ENCODE measurements at regions not wholly inside any gene's neighbourhood (a gene's known extent, or its start where the extent isn't known, plus 50 kb on each side); places are given as distances from the start of the nearest gene placed in this dataset.

DNA sequence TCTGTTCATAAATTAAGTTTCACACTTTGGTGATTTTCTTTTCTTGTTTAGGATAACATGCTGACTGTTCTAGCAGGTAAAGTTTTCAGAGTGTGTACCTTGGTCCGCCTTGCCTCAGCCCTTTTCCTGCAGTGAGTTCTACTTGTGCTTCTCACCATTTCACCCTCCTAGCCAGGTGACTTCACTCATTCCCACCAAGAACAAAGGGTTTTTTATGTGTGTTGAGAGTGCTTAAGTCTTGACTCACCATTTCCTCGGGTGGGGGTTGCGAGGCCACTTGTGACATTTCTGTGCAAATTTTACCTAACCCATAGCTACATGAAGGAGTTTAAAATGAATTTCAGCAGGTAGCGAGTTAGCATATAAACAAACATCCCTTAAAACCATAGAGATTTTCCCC is 81.4 kb downstream of the C3orf38 start:
- Mint-ChIP-seq H3K27ac (ENCODE audit: unreplicated experiment) (no peak overlapping the region), H3K4me3 (ENCODE audit: unreplicated experiment) (no peak overlapping the region), H3K27me3 (ENCODE audit: insufficient read depth, unreplicated experiment) (no peaks in the 10 kb centered on the region), H3K36me3 (ENCODE audit: insufficient read depth, unreplicated experiment) (no peaks in the 10 kb centered on the region), H3K9me3 (ENCODE audit: unreplicated experiment) (no peaks in the 10 kb centered on the region), H3K4me1 (ENCODE audit: low read depth, unreplicated experiment) (no peaks in the 10 kb centered on the region)
- ChIA-PET POLR2A (no interaction called here), CTCF (no interaction called here)
- intact Hi-C loops (cut with micrococcal nuclease; ENCODE audit: unreplicated experiment): no loop called here
- H3K27me3 ChIP-seq (replicated peaks; ENCODE audit: control insufficient read depth, insufficient read depth, low read length): no peaks in the 10 kb centered on the region
- no peaks in the 10 kb centered on the region for H3K9me3 ChIP-seq
- no TSS peak for BruUV-seq (replicated peaks)
- no peaks in the 10 kb centered on the region for H3K36me3 ChIP-seq (ENCODE audit: control insufficient read depth, insufficient read depth, low read length)
- no peak for DNase-seq
- no peaks in the 10 kb centered on the region for H3K4me1 ChIP-seq
- TF ChIP-seq, protein P1, sequence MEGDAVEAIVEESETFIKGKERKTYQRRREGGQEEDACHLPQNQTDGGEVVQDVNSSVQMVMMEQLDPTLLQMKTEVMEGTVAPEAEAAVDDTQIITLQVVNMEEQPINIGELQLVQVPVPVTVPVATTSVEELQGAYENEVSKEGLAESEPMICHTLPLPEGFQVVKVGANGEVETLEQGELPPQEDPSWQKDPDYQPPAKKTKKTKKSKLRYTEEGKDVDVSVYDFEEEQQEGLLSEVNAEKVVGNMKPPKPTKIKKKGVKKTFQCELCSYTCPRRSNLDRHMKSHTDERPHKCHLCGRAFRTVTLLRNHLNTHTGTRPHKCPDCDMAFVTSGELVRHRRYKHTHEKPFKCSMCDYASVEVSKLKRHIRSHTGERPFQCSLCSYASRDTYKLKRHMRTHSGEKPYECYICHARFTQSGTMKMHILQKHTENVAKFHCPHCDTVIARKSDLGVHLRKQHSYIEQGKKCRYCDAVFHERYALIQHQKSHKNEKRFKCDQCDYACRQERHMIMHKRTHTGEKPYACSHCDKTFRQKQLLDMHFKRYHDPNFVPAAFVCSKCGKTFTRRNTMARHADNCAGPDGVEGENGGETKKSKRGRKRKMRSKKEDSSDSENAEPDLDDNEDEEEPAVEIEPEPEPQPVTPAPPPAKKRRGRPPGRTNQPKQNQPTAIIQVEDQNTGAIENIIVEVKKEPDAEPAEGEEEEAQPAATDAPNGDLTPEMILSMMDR (IDR thresholded peaks at IDR 0.05; ENCODE audit: insufficient read depth in 1 of 2, low read depth in 1 of 2, low read length in 1 of 2, severe bottlenecking in 1 of 2, unreplicated experiment in 1 of 2): no peak
- no peak overlapping the region for H3K4me3 ChIP-seq (ENCODE audit: low read depth, low read length)

DNA sequence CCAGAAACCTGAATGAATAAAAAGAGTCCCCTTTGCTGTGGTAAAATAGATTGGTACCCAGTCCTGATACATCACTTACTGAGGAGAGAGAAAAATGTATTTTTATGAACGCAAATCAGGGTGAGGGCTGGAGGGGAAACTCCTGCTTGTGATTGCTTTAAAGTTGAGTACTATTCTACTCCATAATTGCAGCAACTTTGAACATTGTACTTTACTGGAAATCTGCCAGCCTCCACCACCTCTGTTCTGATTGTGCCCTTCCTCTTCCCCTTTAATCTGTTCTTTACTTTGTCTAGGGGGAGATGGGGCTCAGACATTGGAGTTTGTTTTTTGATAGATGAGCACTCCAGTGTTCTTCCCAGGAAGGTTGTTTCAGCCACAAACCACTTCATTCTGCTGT is 81.9 kb downstream of the C3orf38 start:
- BruUV-seq (replicated peaks): no TSS peak
- intact Hi-C loops (cut with micrococcal nuclease; ENCODE audit: unreplicated experiment): no loop called here
- no peaks in the 10 kb centered on the region for H3K9me3 Mint-ChIP-seq (ENCODE audit: unreplicated experiment)
- H3K27me3 Mint-ChIP-seq (ENCODE audit: insufficient read depth, unreplicated experiment): no peaks in the 10 kb centered on the region
- no peak overlapping the region for H3K4me3 Mint-ChIP-seq (ENCODE audit: unreplicated experiment)
- H3K36me3 Mint-ChIP-seq (ENCODE audit: insufficient read depth, unreplicated experiment): no peaks in the 10 kb centered on the region
- ChIA-PET CTCF (no interaction called here), POLR2A (no interaction called here)
- H3K4me3 ChIP-seq (ENCODE audit: low read depth, low read length): no peak overlapping the region
- no peaks in the 10 kb centered on the region for H3K9me3 ChIP-seq
- TF ChIP-seq, protein P1 (IDR thresholded peaks at IDR 0.05; ENCODE audit: insufficient read depth in 1 of 2, low read depth in 1 of 2, low read length in 1 of 2, severe bottlenecking in 1 of 2, unreplicated experiment in 1 of 2): no peak
- no peaks in the 10 kb centered on the region for H3K4me1 ChIP-seq
- H3K27me3 ChIP-seq (replicated peaks; ENCODE audit: control insufficient read depth, insufficient read depth, low read length): no peaks in the 10 kb centered on the region
- H3K27ac Mint-ChIP-seq (ENCODE audit: unreplicated experiment): no peak overlapping the region
- DNase-seq: no peak
- no peaks in the 10 kb centered on the region for H3K36me3 ChIP-seq (ENCODE audit: control insufficient read depth, insufficient read depth, low read length)
- H3K4me1 Mint-ChIP-seq (ENCODE audit: low read depth, unreplicated experiment): no peaks in the 10 kb centered on the region

DNA sequence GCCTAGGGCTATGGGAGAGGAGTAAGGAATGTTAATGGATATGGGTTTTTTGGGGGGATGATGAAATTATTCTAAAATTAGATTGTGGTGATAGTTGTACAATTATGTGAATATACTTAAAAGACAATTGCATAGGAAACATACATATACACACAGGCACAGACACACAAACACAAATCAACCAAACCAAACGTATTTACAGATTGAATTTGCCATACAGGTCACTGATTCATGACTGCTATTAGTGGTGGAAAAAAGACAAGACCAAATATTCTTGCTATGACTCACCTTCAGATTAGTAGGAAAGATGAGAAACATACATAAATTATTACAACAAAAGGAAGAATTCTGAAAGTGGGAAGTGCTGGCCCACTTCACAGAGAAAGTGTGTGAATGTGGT is 85.3 kb downstream of the C3orf38 start:
- Histone ChIP-seq H3K4me3 (ENCODE audit: low read depth, low read length) (no peak overlapping the region), H3K27me3 (replicated peaks; ENCODE audit: control insufficient read depth, insufficient read depth, low read length) (no peaks in the 10 kb centered on the region), H3K4me1 (no peaks in the 10 kb centered on the region), H3K36me3 (ENCODE audit: control insufficient read depth, insufficient read depth, low read length) (no peaks in the 10 kb centered on the region), H3K9me3 (no peaks in the 10 kb centered on the region)
- H3K4me1 Mint-ChIP-seq (ENCODE audit: low read depth, unreplicated experiment): no peaks in the 10 kb centered on the region
- H3K27ac Mint-ChIP-seq (ENCODE audit: unreplicated experiment): no peak overlapping the region
- H3K27me3 Mint-ChIP-seq (ENCODE audit: insufficient read depth, unreplicated experiment): no peaks in the 10 kb centered on the region
- DNase-seq: no peak
- intact Hi-C loops (cut with micrococcal nuclease; ENCODE audit: unreplicated experiment): no loop called here
- H3K4me3 Mint-ChIP-seq (ENCODE audit: unreplicated experiment): no peak overlapping the region
- no TSS peak for BruUV-seq (replicated peaks)
- TF ChIP-seq, protein P1 (IDR thresholded peaks at IDR 0.05; ENCODE audit: insufficient read depth in 1 of 2, low read depth in 1 of 2, low read length in 1 of 2, severe bottlenecking in 1 of 2, unreplicated experiment in 1 of 2): no peak
- H3K9me3 Mint-ChIP-seq (ENCODE audit: unreplicated experiment): no peaks in the 10 kb centered on the region
- ChIA-PET CTCF (no interaction called here), POLR2A (no interaction called here)
- no peaks in the 10 kb centered on the region for H3K36me3 Mint-ChIP-seq (ENCODE audit: insufficient read depth, unreplicated experiment)

Data from Caco-2 (cell line).